HFFc6 (cell line): ENCODE measurements at regions not wholly inside any gene's neighbourhood (a gene's known extent, or its start where the extent isn't known, plus 50 kb on each side); places are given as distances from the start of the nearest gene placed in this dataset.
"Not testable (repeated sequence)": the region's sequence is repeated elsewhere in the genome, so short reads cannot be mapped to it uniquely, and the experiment has no call there.

Experiments used
- DNase-seq: peaks from one replicate; pipeline ENCODE4 v3.0.0-alpha.2; 2018
- H3K27ac Mint-ChIP-seq: 2 replicates; pipeline ENCODE4 v1.8.0; 2020; ENCODE audit warnings: mild to moderate bottlenecking, mixed read lengths
- H3K27me3 Mint-ChIP-seq: 2 replicates; pipeline ENCODE4 v1.8.0; 2021; ENCODE audit warnings: mild to moderate bottlenecking, moderate library complexity, mixed read lengths; ENCODE audit not compliant: insufficient read depth
- H3K36me3 Mint-ChIP-seq: 2 replicates; pipeline ENCODE4 v1.8.0; 2021; ENCODE audit warnings: low read depth, mixed read lengths
- H3K4me1 Mint-ChIP-seq: 2 replicates; pipeline ENCODE4 v1.8.0; 2020; ENCODE audit warnings: low read depth, mixed read lengths
- H3K4me3 Mint-ChIP-seq: 2 replicates; pipeline ENCODE4 v1.8.0; 2020; ENCODE audit warnings: mild to moderate bottlenecking, moderate library complexity, mixed read lengths
- H3K9me3 Mint-ChIP-seq: 2 replicates; pipeline ENCODE4 v1.8.0; 2020; ENCODE audit warnings: mild to moderate bottlenecking, mixed read lengths
- TF ChIP-seq, protein P1 (sequence below): fragments of 200-600 bp; sonication (generic); IDR thresholded peaks from 2 replicates; pipeline ENCODE4 v1.5.0; 2021; ENCODE audit warnings: antibody characterized with exemption, mild to moderate bottlenecking

DNA sequence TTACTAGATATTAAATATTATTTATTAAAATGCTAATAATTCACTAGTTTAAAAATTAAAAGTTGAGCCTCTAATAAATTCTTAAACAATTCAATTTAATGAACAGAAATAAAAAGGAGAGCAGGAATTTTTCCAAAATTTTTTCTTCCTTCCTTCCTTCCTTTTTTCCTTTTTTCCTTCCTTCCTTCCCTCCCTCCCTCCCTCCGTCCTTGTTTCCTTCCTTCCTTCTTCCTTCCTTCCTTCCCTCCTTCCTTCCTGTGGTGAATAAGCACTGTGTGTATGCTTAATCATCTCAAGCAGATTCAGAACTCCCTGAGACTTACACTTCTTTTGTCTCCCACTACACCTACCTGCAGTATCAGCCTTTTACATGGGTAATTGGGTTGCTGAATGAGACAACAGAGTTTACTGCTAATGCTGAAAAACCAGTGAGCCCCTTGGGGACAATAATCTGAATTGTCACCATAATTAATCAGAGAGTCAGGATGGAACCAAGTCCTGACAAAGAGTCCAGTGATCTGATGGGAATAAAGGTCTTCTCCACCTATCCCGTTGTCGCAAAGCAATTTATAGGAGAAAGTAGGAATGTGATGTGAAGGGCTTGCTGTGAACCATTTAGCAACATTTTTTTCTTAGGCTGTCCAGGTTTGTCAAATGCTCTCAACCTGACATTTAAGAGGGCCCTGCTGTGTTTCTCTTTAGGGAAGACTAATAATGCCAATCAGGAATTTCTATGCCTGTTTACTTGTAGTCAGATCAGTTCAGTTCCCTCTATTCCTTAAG lies 58.1 kb upstream of the CEP295 start:
- no peak overlapping the region for H3K27ac Mint-ChIP-seq
- DNase-seq: no peak
- TF ChIP-seq, protein P1, sequence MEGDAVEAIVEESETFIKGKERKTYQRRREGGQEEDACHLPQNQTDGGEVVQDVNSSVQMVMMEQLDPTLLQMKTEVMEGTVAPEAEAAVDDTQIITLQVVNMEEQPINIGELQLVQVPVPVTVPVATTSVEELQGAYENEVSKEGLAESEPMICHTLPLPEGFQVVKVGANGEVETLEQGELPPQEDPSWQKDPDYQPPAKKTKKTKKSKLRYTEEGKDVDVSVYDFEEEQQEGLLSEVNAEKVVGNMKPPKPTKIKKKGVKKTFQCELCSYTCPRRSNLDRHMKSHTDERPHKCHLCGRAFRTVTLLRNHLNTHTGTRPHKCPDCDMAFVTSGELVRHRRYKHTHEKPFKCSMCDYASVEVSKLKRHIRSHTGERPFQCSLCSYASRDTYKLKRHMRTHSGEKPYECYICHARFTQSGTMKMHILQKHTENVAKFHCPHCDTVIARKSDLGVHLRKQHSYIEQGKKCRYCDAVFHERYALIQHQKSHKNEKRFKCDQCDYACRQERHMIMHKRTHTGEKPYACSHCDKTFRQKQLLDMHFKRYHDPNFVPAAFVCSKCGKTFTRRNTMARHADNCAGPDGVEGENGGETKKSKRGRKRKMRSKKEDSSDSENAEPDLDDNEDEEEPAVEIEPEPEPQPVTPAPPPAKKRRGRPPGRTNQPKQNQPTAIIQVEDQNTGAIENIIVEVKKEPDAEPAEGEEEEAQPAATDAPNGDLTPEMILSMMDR: no peak

DNA sequence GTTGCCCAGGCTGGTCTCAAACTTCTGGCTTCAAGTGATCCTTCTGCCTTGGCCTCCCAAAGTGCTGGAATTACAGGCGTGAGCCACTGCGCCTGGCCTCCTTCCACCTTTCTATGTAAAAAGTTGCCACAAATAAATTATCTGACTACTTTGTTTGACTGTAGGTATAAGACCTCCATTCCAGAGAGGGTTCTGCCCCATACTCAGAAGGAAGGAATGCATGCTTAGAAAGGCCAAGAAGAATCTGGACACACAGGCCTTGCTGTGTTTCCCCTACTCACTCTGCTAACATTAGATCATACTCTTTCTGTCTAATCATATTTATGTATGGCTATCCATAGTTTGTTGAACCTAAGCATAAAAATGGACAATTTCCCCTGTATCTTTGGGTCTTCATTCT lies 53.0 kb upstream of the SMCO4 start:
- peaks cover 11% of the 10 kb centered on the region for H3K27me3 Mint-ChIP-seq
- DNase-seq: peak; percentile 1
- H3K4me3 Mint-ChIP-seq, H3K9me3 Mint-ChIP-seq, H3K27ac Mint-ChIP-seq, H3K36me3 Mint-ChIP-seq, H3K4me1 Mint-ChIP-seq: not testable (repeated sequence)

More for the DNA sequence above, 58.1 kb upstream of the CEP295 start:
- Mint-ChIP-seq H3K27me3 (peaks cover 9% of the 10 kb centered on the region; the same call in 1 of the 2 replicates), H3K9me3 (no peaks in the 10 kb centered on the region), H3K36me3 (no peaks in the 10 kb centered on the region), H3K4me1 (no peaks in the 10 kb centered on the region), H3K4me3 (no peak overlapping the region)
